ENCODE measurements at regions not wholly inside any gene's neighbourhood (a gene's known extent, or its start where the extent isn't known, plus 50 kb on each side); places are given as distances from the start of the nearest gene placed in this dataset.

DNA sequence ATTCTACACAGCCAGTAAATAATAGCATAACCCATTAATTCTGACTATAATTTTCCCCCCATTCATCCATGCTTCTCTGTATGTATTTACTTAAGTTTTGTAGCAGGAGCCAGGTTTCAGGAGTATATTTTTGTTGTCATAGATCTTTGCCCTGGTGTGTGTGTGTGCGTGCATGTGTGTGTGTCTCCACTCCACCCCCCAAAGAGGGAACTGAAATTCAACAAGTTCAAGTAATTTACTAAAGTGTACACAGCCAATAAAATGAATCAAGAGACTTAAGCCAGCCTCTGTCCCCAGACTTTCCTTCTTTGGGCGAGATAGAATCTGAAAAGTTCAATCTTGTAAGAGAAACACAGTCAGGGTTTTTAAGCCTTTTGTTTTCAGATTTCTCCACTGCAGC lies 792.0 kb downstream of the MED13L start:
- intact Hi-C loops (cut with DNase I; ENCODE audit: low total_unique reads), result no loop called here
- H3K36me3 ChIP-seq, result no peaks in the 10 kb centered on the region
- no peaks in the 10 kb centered on the region for H3K4me1 ChIP-seq
- no peaks in the 10 kb centered on the region for H3K27me3 ChIP-seq
- TF ChIP-seq, protein P1, sequence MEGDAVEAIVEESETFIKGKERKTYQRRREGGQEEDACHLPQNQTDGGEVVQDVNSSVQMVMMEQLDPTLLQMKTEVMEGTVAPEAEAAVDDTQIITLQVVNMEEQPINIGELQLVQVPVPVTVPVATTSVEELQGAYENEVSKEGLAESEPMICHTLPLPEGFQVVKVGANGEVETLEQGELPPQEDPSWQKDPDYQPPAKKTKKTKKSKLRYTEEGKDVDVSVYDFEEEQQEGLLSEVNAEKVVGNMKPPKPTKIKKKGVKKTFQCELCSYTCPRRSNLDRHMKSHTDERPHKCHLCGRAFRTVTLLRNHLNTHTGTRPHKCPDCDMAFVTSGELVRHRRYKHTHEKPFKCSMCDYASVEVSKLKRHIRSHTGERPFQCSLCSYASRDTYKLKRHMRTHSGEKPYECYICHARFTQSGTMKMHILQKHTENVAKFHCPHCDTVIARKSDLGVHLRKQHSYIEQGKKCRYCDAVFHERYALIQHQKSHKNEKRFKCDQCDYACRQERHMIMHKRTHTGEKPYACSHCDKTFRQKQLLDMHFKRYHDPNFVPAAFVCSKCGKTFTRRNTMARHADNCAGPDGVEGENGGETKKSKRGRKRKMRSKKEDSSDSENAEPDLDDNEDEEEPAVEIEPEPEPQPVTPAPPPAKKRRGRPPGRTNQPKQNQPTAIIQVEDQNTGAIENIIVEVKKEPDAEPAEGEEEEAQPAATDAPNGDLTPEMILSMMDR (IDR thresholded peaks at IDR 0.05), result no peak
- TF ChIP-seq POLR2AphosphoS5 (IDR thresholded peaks at IDR 0.05), result no peak
- no peak overlapping the region for H3K27ac ChIP-seq
- no peak for DNase-seq (ENCODE audit: low spot score in 2 of 2)
- no peak overlapping the region for H3K4me3 ChIP-seq
- H3K9me3 ChIP-seq, result no peaks in the 10 kb centered on the region

DNA sequence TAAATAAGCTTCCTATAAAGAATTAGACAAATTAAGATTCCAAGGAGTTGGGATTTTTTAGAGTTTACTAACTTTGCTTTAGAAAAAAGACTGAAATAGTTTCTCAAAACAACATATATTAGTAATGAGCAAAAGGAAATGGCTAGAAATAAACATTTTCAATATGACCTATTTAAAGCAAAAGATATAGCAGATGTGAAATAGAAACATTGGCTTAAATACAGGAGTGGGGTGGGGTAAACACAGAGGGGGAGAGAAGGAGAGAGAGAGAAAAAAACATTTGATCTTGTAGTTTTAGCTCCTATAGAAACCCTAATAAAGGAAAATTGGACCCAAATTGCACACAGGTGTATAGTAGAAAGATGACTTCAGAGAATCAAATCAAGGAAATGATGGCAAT lies 794.5 kb downstream of the MED13L start:
- Histone ChIP-seq H3K36me3 (no peaks in the 10 kb centered on the region), H3K27ac (no peak overlapping the region), H3K27me3 (no peaks in the 10 kb centered on the region), H3K9me3 (no peaks in the 10 kb centered on the region), H3K4me1 (no peaks in the 10 kb centered on the region), H3K4me3 (no peak overlapping the region)
- DNase-seq (ENCODE audit: low spot score in 2 of 2), result no peak
- intact Hi-C loops (cut with DNase I; ENCODE audit: low total_unique reads), result no loop called here
- TF ChIP-seq POLR2AphosphoS5 (IDR thresholded peaks at IDR 0.05) (no peak), POLR2A (IDR thresholded peaks at IDR 0.05) (no peak)
- TF ChIP-seq, protein P1 (IDR thresholded peaks at IDR 0.05), result no peak

DNA sequence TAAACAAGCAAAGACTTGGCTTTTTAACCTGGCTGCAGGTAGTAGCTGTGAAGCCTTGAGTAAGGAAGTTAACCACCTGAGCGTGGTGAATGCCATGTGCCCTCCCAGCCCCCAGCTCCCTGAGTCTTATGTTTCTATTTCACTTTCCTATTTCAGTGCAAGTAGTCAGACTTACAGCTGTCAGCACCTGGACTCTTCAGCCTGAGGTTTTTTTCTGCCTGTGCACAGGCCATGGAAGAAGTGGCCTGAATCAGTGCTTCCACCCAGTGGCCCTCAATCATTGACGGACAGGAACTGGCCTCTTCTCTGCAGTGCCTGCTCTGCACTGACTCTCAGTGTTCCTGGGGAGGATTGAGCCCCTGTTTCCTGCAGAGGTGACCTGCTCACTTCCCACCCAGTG lies 796.4 kb downstream of the MED13L start:
- Histone ChIP-seq H3K36me3 (no peaks in the 10 kb centered on the region), H3K4me3 (no peak overlapping the region), H3K27ac (no peak overlapping the region), H3K9me3 (no peaks in the 10 kb centered on the region), H3K27me3 (no peaks in the 10 kb centered on the region), H3K4me1 (no peaks in the 10 kb centered on the region)
- intact Hi-C loops (cut with DNase I; ENCODE audit: low total_unique reads), result no loop called here
- TF ChIP-seq, protein P1 (IDR thresholded peaks at IDR 0.05), result no peak
- DNase-seq (ENCODE audit: low spot score in 2 of 2), result no peak

DNA sequence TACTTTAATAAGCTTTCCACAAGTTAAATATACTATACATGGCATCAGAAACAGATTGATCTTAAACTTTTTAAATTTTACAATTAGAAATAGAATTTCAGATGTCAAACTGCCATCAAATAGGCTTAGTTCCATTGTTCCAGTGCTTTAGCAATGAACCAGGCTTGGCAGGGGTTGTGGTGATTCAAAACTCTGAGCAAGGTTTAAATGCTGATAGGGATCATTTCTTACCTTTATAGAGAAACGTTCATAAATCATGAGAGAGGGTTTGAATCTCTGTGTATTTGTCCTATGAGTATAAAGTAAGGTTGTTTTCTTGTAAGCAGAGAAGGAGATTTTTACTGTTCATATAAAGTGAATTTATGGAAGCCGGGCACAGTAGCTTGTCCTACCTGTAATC lies 794.5 kb upstream of the TBX3 start:
- TF ChIP-seq POLR2AphosphoS5 (IDR thresholded peaks at IDR 0.05), result no peak
- TF ChIP-seq, protein P1 (IDR thresholded peaks at IDR 0.05), result no peak
- no peak for TF ChIP-seq POLR2A (IDR thresholded peaks at IDR 0.05)
- H3K4me3 ChIP-seq, result no peak overlapping the region
- H3K9me3 ChIP-seq, result no peaks in the 10 kb centered on the region
- H3K4me1 ChIP-seq, result no peaks in the 10 kb centered on the region
- no peaks in the 10 kb centered on the region for H3K27me3 ChIP-seq
- no peak overlapping the region for H3K27ac ChIP-seq
- H3K36me3 ChIP-seq, result no peaks in the 10 kb centered on the region
- intact Hi-C loops (cut with DNase I; ENCODE audit: low total_unique reads), result no loop called here
- DNase-seq (ENCODE audit: low spot score in 2 of 2), result no peak

DNA sequence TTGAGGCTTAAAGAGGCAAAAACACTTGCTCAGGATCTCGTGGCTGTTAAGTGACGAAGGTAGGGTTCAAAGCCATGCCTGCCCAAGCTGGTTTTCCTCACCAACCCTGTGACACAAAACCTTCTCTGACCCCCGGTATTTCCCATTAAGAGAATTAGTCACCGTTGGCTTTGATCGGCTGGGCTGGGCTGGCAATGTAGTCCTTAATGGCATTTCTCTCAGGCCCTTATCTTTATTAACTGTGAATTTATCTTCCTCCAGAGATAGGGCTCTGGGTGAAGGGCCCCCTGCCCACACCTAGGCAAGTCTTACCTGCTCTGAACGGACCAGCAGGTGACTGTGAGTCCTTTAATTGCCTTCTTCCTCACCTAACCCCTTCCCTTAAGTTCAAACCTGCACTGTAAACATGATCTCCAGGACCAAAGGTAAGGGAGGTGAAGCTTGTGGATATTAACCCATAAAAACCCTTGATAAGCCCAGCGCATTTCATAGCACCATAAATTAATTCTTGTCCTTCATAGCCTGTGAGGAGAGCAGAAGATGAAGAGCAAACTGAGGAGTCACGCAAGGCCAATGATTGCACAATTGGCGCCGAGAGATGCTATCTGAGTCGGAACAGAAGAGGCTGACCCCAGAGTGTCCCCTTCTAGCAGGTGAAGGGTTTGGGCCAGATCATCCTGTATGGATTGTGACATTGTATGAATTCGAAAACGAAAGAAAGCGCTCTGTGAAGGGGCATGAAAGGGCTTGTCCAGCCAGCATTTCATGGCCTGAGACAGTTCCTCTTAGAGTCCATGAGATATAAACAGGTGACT lies 790.8 kb upstream of the TBX3 start:
- no peak overlapping the region for H3K27ac ChIP-seq
- intact Hi-C loops (cut with DNase I; ENCODE audit: low total_unique reads), result no loop called here
- DNase-seq (ENCODE audit: low spot score in 2 of 2), result no peak

More for the DNA sequence above, 790.8 kb upstream of the TBX3 start:
- no peaks in the 10 kb centered on the region for H3K27me3 ChIP-seq
- H3K4me3 ChIP-seq, result no peak overlapping the region
- TF ChIP-seq POLR2AphosphoS5 (IDR thresholded peaks at IDR 0.05) (no peak), POLR2A (IDR thresholded peaks at IDR 0.05) (no peak)
- TF ChIP-seq, protein P1 (IDR thresholded peaks at IDR 0.05), result no peak
- no peaks in the 10 kb centered on the region for H3K4me1 ChIP-seq
- H3K9me3 ChIP-seq, result no peaks in the 10 kb centered on the region
- H3K36me3 ChIP-seq, result no peaks in the 10 kb centered on the region
